UCSD-AML1 (cell line): ENCODE measurements at regions not wholly inside any gene's neighbourhood (a gene's known extent, or its start where the extent isn't known, plus 50 kb on each side); places are given as distances from the start of the nearest gene placed in this dataset.

Experiments used
- DNase-seq: peaks from one replicate; lab custom pipeline; 2025; ENCODE audit not compliant: unreplicated experiment; lab: John Stamatoyannopoulos, UW

DNA sequence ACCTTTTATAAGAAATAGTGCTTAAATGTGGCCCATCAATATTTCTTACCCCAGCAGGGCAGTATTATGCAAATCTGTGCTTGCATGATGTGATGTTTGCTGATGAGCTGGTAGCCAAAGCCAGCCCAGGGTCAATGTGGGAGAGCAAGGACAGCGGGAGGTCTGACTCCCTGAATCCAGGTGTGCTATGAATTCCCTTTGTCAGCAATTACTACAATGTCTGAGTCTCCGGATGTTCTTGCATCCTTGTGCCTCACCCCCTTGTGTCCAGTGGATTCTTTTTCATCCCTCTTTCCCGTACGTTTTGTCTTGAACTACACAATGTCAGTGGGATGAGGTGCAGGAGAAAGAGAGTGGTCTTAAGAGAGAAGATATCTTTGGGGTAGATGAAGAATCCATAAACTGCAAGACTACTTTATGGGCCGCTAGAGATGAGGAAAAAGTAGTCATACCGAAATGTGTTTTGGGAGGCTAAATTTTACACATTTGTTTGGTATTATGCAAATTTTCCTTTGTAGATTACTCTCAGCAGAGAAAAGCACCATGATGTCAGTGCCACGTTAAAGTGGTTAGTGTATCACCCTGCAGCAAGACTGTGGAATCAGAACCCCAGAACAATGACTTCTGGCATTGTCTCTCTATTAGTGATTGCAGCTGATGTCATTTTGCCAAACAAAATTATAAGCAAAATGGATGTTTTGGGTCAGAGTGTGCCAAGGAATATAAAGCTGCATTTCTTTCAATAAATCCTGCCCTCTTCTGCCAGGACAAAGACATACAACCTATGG is 53.5 kb upstream of the TSHZ3 start:
- DNase-seq: no peak

DNA sequence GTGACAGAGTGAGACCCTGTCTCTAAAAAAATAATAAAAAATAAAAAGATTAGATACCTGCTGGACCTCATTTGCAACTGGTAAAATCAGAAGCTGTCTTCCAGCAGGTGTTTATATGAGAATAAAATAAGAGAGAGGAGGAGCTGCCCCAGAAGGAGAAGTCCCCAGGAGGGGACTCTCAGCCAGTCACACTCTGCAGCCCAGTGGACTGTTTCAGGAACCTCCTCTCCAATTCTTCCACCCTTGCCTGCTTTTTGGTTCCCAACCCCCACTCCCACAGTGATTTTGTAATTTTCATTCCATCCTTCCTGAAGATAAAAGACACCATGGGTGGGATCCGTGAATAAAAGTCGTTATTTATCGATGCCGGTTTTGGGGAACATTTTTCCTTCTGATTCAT is 56.9 kb upstream of the TSHZ3 start:
- no peak for DNase-seq

DNA sequence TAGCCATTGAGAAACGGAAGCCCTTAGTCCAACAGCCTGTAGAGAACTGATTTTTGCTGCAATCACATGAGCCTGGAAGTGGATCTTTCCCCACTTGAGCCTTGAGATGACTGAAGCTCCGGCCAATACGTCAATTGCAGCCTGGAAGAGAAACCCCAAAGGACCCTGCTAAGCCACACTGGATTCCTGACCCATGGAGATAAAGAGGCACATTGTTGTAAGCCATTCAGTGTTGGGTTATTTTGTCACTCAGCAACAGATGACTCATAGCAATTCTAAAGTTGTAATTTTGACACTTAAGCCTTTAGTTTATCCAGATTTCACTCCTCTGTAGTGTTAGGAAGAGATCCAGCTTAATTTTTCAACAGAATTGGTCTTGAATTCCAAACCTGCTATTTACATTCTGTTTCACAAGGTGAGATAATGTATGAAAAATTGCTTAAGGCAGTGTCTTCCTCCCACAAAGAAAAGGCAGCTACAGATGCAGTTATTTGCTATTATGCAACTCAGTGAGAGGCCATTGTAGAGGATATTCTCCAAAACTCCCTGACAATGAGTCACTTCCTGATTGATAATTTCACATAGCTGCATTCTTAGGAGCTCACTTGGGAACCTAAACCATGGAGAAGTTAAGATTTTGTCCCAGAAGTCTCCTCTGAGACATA is 59.4 kb upstream of the TSHZ3 start:
- DNase-seq: no peak

DNA sequence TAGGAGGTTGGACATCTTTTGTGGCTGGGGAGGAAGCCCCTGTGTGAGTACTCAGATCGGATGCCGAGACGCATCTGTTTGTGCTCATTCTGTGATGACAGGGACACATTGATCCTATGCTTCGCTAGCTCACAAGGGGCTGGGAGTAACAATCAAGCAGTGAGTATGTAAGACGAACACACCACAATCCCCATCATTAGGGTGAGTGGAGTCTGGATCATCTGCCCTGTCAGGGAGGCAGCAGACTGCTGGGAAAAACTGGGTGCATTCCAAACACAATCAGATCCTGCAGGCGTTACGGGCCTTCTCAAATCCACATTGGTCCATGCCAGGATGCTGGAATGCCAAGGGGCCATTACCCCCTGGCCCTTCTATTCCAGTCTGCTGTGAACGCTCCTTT is 64.1 kb upstream of the TSHZ3 start:
- no peak for DNase-seq

DNA sequence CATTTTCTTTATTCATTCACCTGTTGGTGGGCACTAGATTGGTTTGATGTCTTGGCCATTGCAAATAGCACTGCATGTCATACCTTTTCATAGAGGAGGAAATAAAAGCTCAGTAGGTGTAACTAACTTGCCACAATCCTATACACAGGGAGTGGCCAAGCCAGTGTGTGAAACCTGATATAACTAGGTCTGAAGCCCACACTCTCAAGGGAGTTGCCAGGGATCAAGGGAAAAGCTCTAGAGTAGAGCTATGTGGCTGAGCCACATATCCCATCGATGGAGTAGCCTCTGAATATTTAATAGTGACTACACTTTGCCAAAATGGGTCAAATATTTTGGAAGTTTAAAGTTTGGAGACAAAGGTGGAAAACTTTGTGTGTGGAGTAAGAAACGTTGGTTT is 66.1 kb upstream of the TSHZ3 start:
- DNase-seq: no peak

DNA sequence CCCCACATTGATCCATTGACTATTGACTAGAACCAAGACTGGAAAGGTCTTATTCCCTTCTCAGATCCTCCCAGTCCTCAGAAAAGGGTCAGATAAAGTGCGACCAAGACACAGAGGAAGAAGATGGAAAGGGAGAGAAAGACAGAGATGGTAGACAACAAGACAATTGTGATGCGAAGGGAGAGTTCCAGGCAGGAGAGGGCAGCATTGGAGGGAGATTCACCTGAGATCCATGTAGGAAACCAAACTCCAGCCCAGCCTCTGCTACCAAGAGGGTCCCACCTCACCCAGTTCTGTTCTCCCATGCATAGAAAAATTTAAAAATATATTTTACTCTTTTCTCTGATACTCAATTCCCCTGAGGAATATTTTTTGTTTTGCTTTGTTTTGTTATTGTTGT is 67.3 kb upstream of the TSHZ3 start:
- DNase-seq: no peak

DNA sequence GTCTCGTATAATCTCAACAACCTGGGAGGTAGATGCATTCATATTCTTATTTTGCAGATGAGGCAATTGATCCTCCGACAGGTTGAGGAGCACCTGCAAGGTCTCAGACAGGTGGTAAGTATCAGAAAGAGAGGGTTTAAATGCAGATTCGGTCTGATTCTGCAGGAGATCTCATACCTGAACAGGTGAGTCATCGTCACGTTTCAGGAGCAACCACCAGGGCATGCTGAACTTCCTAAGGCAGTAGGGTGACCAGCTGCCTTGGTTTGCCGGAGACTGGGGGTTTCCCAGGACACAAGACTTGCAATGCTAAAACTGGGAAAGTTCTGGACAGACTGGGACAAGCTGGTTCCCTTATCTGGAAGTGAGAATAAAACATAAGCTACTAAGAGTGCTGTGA is 68.8 kb upstream of the TSHZ3 start:
- DNase-seq: no peak

DNA sequence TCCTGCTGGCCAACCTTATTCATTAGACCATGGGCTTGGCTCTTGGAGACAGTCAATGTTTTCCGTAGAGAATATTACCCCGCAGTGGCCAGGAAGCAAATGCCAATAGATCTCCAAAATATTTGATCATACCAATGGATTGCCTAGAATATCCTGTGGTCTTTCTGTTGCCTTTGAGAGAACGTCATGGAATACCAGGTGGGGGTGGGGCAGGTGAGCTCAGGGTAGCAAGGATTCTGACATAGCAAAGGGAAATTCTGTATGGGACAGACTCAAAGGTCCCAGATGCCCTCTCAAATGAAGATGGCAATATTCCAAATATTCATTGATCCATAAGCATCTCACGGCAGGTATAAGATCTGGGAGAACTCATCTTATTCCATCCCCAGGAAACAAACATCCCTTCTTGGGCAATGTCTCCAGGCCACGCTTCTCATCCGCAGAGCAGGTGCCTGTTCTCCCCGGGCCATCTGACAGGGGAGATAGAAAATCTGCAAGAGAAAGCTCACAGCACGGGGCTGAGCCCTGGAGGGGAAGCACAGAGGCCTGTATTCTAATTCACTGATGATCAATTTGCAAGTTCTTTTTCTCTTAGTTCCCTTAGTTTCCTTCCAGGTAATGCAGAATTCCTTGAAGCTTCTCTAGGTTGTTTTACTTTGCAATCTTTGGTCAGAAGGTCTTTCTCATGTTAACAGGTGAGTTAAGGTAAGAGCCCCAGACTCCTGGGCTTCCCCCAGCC is 69.6 kb upstream of the TSHZ3 start:
- DNase-seq: no peak

DNA sequence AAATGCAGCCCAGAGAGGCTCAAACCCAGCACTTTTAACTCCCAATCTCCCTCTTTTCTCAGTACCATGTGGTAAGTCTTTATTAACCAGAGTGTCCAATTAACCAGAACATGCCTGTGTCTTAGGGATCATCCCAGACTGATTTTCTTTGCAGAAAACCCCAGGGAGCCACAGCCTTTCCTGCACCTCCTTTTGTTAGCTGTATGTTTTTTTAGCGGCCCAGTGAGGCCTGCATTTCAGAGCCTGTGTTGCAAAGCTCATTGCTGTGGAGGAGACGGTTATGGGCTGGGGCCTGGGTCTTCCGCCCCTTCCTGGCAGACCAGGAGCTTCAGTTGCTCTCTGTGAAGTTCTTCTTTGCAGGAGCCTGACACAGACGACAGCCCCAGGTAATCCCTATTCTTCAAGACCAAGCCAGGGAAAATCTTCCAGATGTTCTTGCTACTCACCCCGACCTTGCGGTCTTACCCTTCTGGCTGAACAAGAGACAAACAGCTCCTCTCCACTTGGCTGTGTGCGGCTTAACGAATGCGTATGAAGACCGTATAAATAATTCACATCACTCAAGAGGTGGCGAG is 70.7 kb upstream of the TSHZ3 start:
- DNase-seq: no peak

DNA sequence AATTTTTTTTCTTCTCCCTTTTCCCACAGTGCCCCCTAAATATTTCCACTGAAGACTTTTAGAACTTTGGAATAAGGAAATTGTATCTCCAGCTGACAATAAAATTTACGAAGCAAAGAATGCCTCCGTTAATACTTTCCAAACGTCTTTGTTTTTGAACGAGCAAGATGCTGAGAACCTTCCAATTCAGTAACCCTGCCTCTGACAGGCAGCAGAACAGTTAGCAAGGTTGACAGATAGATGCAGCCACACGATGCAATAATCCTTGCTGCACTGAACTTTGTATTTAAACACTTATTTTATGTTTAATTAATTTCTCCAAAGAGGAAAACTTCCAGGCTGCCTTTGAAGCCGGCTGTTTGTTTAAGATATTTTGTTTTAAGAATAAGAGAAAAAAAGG is 71.8 kb upstream of the TSHZ3 start:
- no peak for DNase-seq

DNA sequence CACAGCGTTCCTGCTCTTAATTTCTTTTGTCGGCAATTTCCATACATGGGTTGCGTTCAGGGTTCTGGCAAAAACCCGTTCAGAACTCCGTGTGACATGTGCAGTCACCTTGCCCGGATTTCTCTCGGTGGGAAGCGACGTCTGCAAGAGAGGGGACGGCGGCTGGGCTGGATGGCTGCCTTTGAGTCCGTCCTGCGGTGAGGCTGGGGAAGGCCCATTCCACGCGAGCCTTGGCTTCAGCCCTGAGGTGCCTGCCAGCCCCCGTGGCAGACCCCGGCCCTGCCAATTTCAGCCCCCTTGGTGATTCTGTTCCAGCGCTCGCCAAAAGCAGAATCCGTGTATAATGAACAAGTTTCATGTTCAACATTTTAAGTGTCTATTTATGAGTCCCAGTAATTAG is 72.6 kb upstream of the TSHZ3 start:
- no peak for DNase-seq

DNA sequence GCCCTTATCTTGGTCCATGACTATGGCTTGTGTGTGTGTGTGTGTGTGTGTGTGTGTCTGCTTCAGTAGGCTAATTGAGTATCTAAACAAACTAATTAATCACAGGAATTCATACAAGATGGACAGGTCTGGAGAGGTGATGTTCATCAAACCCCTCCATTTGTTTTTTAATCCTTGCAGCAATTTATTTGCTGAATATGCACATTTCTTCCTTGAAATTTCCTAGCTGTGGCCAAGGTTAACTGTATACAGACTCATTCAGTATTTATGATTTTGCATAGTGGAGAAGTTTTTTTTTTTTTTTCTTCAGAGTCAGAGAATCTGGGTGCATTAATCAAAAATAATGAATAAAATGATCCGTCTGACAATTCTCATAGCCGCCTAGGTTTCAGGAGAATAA is 74.7 kb upstream of the TSHZ3 start:
- no peak for DNase-seq

DNA sequence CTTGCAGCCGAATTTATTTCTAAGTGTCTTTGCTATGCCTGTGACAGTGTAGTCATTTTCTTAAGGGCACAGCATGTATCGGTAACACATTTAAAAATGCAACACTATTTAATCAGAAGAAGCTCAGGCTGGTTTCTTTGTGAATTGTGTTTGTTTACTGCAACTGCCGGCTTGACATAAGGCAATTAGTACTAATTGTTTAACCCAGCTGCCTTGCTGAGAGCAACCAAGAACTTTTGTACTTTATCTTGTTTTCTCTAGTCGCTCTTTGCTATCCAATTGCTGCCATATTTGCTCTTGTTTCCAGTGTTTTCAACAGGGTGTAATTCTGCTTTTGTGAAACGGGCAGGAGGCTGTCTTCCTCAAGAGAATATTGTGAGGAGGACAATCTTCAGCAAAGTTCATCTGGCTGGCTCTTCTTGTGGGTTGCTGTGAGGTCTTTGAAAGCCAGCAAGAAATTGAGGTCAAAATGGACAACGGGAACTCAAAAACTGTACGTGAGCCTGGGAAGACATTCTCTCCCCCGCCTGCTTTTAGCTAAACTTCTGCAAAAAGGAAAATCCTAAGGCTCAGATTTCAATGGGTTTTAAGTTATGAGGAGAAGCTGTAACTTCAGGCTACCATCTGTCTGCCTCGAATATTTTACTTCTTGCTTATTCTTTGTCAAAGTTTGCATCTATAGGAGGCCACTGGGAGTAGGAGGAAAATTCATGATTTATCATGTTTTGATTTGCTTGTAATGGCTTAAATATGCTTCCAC is 75.8 kb upstream of the TSHZ3 start:
- no peak for DNase-seq

DNA sequence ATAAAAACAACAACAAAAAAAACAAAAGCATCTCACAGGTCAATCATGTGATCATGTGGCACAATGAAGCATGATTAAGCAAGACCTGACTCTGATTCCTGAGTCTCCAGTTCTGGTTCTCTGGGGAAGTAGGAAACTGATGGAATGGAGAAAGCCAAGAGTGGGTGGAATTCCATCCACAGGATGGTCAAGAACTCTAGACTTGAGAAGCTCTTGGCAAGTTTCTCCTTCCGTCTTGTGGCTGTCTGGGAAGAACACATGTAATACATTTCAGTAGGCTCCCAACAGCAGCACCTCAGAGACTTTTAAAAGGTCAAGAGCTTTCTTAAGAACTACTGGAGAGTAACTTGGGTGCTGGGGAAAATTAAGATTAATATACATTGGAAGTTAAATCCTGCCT is 78.6 kb upstream of the TSHZ3 start:
- DNase-seq: no peak

DNA sequence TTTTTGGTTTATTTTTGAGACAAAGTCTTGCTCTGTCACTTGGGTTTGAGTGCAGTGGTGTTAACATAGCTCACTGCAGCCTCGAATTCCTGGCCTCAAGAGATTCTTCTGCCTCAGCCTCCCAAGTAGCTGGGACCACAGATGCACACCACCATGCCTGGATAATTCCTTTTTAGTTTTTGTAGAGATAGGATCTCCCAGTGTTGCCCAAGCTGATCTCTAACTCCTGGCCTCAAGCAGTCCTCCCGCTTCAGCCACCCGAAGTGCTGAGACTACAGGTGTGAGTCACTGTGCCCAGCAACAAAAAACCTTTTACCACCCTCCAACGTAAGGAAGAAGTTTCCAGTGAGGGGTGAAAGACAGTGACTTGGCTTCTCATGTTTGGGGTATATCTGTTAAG is 81.1 kb upstream of the TSHZ3 start:
- no peak for DNase-seq

DNA sequence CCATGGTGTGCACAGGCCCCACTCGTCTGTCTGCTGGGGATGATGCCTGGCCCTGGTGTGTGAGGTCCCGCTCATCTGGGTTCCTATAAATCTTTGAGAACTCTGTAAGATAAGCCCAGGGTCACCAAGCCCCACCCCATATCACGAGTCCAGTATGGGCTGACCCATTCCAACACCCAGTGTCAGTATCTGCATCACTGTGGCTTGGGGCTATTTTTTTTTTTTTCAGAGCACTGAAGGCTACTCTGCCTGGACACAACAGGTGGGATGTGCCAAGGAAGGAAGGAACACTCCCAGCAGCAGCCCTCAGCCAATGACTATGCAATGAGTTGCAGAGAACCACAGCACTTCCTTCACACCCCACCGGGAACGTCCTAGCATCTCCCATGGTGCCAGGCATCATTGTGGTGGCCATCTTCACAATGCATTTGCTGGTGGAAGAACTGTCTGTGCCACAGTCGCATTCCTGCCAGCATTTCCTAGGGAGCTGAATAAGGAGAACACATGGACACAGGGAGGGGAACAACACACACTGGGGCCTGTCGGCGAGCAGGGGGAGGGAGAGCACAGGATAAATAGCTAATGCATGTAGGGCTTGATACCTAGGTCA is 83.1 kb upstream of the TSHZ3 start:
- no peak for DNase-seq

DNA sequence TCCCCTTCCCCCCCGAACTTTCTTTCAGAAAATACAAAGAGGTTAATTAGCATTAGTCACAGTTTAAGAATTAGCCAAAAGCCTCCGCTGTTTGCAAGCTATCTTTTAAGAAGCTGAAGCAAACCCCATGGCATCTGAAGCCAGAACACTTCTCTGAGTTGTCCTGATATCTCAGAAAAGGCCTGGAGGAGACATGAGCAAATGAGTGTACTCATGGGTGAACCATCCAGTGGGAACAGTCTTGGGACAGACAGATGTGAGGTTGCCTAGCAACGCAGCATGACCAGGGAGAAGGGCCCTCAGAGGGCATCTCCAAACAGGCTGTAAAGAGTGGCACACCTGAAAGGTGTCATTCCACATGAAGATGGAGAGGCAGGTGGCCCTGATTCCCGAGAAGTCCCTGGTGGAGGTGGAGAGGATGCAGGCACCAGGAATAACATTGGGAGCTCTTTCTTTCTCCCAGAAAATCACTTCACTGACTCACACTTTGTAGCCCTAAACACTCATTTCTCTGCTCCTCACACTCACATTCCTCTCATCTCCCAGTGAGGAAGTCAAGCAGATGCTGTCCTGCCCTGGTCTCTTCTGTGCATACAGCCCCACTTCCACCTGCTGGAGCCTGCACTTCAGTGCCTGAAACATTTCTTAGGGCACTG is 87.0 kb upstream of the TSHZ3 start:
- no peak for DNase-seq

DNA sequence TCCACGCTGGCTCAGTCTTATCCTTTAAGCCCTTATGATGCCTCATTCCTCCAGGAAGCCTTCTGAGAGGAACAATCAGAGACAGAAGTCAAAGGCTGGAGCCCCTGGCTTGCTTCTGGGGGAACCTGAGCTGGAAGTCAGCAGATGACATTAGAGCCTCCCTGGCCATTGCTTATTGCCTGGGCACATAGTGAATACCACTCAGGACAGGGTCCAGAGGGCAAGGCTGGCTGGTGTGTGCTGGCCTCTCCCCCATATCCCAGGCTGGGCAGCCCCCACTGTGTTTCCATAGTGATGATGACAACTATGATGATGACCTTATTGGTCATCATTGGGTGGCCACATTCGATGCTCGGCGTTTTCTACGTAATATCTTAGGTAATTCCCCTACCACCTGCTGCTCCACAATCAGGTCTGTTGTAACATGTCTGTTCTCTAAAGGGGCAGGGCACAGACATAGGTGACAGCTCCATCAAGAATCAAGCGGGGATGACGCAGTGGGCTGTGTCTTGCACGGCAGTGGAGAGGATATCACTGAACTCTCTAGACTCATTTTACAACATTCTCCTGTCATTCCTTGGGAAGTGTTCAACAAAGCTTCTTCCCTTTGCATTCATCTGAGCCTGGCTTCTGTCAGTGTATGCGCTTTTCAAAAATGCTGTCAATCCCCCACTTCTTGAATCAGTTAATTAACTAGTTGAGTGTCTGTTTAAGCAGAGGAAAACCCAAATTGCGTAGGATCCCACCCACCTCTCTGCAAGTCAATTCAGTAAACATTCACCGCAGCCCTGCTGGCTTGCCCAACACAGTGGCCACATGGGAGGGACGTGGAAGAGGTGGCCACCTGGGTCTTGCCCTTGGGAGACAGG is 89.4 kb upstream of the TSHZ3 start:
- DNase-seq: no peak

DNA sequence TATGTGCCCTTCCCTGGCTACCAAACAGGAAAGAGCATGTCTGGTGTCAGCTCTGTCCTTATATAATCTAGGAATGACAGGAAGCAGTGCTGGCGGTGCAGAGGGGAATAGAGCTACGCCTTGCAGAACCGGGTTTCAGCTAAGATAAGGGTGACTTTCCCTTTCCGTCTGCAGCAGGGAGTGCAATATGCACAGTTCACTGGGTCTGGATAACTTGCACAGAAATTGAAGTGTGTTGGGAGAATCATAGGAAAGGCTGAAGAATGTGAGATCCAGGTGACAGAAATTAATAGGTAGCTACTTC is 90.0 kb upstream of the TSHZ3 start:
- DNase-seq: no peak
